ENCODE measurements at regions not wholly inside any gene's neighbourhood (a gene's known extent, or its start where the extent isn't known, plus 50 kb on each side); places are given as distances from the start of the nearest gene placed in this dataset.

- TF ChIP-seq CTCF (IDR thresholded peaks at IDR 0.05), result no peak
- no peak for TF ChIP-seq POLR2A (IDR thresholded peaks at IDR 0.05)
- TF ChIP-seq POLR2AphosphoS5 (IDR thresholded peaks at IDR 0.05), result no peak
- TF ChIP-seq EP300 (IDR thresholded peaks at IDR 0.05; ENCODE audit: low read depth), result no peak
Observed at GRCh38 chr5:2912741-2913140, 161.3 kb upstream of the IRX2 start.

Measured in transverse colon (tissue), 4 donors.